Esophagus squamous epithelium (tissue), 4 donors: ENCODE measurements at regions not wholly inside any gene's neighbourhood (a gene's known extent, or its start where the extent isn't known, plus 50 kb on each side); places are given as distances from the start of the nearest gene placed in this dataset.

Experiments
- POLR2A ChIP-seq, 4 donors: fragments of 450-650 bp; IDR thresholded peaks; one replicate each; pipeline ENCODE4 v1.6.1; 2017; ENCODE audit warnings: antibody characterized with exemption in 4 of 4, mild to moderate bottlenecking in 4 of 4, moderate library complexity in 3 of 4
- TF ChIP-seq, protein P1 (sequence below), 6 experiments: fragments of 450-650 bp in 4 of 6; fragments of 200-600 bp in 2 of 6; sonication (generic) in 2 of 6; IDR thresholded peaks; one replicate each; pipeline ENCODE4 v1.5.1; 2016 to 2019; ENCODE audit warnings: antibody characterized with exemption in 6 of 6, mild to moderate bottlenecking in 4 of 6, moderate library complexity in 4 of 6

- TF ChIP-seq POLR2A (IDR thresholded peaks at IDR 0.05) = no peak
- TF ChIP-seq, protein P1, sequence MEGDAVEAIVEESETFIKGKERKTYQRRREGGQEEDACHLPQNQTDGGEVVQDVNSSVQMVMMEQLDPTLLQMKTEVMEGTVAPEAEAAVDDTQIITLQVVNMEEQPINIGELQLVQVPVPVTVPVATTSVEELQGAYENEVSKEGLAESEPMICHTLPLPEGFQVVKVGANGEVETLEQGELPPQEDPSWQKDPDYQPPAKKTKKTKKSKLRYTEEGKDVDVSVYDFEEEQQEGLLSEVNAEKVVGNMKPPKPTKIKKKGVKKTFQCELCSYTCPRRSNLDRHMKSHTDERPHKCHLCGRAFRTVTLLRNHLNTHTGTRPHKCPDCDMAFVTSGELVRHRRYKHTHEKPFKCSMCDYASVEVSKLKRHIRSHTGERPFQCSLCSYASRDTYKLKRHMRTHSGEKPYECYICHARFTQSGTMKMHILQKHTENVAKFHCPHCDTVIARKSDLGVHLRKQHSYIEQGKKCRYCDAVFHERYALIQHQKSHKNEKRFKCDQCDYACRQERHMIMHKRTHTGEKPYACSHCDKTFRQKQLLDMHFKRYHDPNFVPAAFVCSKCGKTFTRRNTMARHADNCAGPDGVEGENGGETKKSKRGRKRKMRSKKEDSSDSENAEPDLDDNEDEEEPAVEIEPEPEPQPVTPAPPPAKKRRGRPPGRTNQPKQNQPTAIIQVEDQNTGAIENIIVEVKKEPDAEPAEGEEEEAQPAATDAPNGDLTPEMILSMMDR (IDR thresholded peaks at IDR 0.05) = no peak
Observed at GRCh38 chr17:65362826-65363225, 198.6 kb downstream of the AXIN2 start.
